ENCODE measurements at regions not wholly inside any gene's neighbourhood (a gene's known extent, or its start where the extent isn't known, plus 50 kb on each side); places are given as distances from the start of the nearest gene placed in this dataset.

- DNase-seq = peak; percentile 80
Observed at GRCh38 chr2:216285701-216286100, 86.6 kb downstream of the MARCHF4 start.

GRCh38 chr2:216284708-216285107 lies 87.6 kb downstream of the MARCHF4 start:
- no peak for DNase-seq

- peak; percentile 58 for DNase-seq
Observed at GRCh38 chr2:216283038-216283900, 89.0 kb downstream of the MARCHF4 start.

DNA sequence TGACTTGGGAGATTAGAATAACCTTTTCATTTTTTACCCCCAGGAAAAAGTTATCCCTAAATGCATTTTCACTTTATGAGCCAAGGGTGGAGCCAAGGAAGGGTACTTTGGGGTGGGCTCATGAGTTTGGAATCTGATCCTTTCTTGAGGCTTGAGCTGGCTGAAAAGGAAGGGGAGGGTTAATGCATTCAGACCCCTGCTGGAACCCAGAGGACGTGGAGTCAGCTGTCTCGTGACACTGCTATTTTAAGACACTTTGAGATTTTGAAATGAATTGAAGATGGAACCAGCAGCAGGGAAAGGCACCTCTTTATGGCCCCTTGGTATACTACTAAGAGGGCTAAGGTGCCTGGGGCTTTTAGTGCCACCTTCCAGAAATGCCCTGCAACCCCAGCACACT lies 90.4 kb downstream of the MARCHF4 start:
- no peak for DNase-seq

GRCh38 chr2:216281316-216281715 lies 91.0 kb downstream of the MARCHF4 start:
- DNase-seq = no peak

- no peak for DNase-seq
Observed at GRCh38 chr2:216279459-216279858, 92.8 kb downstream of the MARCHF4 start.

- no peak for DNase-seq
Observed at GRCh38 chr2:216279031-216279430, 93.3 kb downstream of the MARCHF4 start.

GRCh38 chr2:216275890-216276289 lies 96.4 kb downstream of the MARCHF4 start:
- DNase-seq = no peak

GRCh38 chr2:216274194-216274840 lies 98.0 kb downstream of the MARCHF4 start:
- DNase-seq = no peak

DNA sequence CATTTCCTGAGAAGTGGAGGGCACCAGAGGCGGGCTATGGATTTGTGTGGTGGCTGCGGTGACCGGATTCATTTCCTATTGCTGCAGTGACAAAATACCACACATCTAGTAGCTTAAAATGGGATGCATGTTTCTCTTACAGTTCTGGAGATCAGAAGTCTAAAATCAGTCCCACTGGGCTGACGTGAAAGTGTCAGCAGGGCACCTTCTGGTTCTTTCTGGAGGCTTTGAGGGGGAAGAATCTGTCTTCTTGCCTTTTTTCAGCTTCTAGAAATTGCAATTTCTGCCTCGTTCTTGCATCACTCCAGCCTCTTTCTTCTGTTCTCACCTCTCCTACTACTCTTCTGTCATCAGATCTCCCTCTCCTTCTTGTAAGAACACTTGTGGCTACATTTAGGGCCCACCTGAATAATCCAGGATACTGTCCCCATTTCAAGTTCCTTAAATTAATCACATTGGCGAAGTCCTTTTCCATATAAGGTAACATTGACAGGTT lies 111.2 kb downstream of the MARCHF4 start:
- DNase-seq = no peak

DNA sequence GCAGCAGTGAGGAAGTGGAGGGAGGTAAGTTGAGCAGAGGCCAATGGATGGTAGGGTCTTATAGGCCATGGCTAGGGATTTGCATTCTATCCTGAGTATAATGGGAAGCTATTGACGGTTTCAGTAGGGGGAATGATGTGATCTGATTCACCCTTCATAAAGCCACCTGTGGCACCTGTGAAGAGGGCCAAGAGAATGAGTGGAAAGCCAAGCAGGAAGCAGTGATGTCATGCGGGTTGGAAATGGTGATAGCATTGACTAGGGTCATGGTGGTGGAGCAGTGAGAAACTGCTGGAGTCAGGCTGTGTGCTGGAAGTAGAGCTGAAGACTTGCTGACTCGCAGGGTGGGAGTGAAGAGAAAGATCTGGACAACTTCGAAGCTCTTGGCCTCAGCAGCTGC lies 111.7 kb downstream of the MARCHF4 start:
- no peak for DNase-seq

- DNase-seq = no peak
Observed at GRCh38 chr2:216259081-216259480, 113.2 kb downstream of the MARCHF4 start.

DNA sequence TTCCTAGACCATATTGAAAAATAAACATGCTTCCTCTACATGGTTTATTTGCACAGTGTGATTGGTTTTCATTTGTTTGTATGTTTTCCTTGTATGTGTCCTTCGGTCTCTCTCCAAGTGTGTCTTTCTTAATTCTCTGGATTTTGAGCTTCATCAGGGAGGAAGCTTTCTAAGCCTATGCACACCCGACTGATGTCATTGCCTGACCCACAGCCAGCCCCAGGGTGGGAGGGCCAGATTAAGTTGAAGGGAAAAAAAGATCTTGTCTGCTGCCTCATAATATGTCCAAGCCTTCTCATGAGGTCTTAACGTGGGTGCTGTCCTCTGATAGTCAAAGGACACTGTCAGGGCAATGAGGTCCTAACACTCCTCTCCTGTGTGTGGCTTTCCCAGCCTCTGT lies 115.2 kb downstream of the MARCHF4 start:
- DNase-seq = no peak

All from hematopoietic multipotent progenitor cell treated with erythropoietin and hydrocortisone succinate and interleukin-3 and kit ligand, for 6 days (in vitro differentiated cells).